ENCODE measurements at regions not wholly inside any gene's neighbourhood (a gene's known extent, or its start where the extent isn't known, plus 50 kb on each side); places are given as distances from the start of the nearest gene placed in this dataset.
"Not testable (repeated sequence)": the region's sequence is repeated elsewhere in the genome, so short reads cannot be mapped to it uniquely, and the experiment has no call there.

DNA sequence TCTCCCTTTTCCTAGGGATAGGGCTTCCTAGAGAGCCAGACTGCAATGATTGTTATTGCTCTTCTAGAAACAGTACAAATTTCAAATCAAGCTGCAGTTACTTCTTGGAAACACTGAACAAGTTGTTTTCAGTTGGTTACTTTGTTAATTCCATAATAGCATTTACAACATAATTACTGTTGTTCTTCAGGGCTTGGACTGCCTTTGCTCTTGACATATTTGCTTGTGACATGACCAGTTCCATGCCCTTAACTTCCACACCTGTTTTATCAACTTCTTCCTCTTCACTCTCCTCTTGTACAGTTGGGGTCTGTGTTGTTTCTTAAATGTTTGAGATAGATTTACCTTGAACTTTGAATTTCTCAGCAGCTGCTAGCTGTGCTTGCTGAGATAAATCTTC is 104.4 kb downstream of the SEC23IP start:
- no peak for DNase-seq

DNA sequence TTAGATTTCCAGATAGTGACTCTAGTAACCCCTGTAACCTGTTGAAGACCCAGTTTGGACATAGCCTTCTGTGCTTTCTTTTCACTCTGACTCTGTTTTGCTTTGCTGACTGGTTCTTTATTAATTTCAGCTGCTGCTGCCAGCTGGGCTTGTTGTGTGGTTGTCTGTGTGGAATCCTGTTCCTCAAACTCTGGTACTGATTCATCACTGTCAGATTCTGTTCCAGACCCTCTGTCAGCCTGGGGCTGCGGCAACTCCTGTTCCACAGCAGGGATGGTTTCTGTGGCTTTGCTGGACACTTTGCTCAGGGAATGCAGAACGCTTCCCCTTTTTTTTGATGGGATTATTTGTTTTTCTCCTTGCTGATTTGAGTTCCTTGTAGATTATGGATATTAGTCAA is 104.9 kb downstream of the SEC23IP start:
- DNase-seq, result no peak

DNA sequence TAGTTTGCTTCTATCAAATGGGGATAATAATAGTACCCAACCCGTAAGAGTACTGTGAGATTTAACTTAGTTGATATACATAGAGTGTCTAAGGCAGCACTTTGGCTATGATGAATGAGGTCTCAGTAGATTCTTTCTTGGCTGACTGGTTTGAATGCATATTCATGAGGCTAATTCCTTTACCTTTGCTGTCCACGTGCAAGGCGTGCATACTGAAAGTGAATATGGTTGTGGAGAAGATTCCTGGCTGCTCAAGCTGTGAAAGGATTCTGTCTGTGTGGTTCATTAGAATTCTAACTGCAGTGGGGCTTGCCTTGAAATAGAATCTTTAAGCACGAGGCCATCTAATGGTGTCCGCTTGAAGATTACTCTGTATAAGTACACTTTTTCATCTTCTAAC is 110.3 kb downstream of the SEC23IP start:
- DNase-seq, result no peak

- DNase-seq, result no peak
Observed at GRCh38 chr10:120005207-120006201, 113.0 kb downstream of the SEC23IP start.

DNA sequence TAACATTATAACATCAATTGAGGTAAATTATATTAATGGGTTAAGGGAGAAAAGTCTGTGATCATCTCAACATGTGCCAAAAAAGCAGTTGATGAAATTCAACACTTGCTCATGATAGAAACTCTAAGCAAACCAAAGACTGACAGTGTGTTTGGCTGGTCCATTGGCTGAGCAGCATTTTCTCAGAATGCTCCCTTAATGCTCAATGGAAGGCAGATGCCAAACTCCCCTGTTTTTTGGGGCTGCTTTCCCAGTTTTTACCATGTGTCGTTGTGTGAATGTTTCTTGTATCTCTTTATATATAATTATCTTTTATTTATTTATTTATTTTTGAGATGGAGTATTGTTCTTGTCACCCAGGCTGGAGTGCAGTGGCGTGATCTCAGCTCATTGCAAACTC is 114.7 kb downstream of the SEC23IP start:
- no peak for DNase-seq

- DNase-seq, result no peak
Observed at GRCh38 chr10:120011359-120012130, 119.0 kb downstream of the SEC23IP start.

- DNase-seq, result no peak
Observed at GRCh38 chr10:120012131-120012400, 119.5 kb downstream of the SEC23IP start.

- DNase-seq, result no peak
Observed at GRCh38 chr10:120012566-120012965, 120.0 kb downstream of the SEC23IP start.

- no peak for DNase-seq
Observed at GRCh38 chr10:120014031-120014430, 121.5 kb downstream of the SEC23IP start.

- no peak for DNase-seq
Observed at GRCh38 chr10:120015064-120015463, 122.5 kb downstream of the SEC23IP start.

DNA sequence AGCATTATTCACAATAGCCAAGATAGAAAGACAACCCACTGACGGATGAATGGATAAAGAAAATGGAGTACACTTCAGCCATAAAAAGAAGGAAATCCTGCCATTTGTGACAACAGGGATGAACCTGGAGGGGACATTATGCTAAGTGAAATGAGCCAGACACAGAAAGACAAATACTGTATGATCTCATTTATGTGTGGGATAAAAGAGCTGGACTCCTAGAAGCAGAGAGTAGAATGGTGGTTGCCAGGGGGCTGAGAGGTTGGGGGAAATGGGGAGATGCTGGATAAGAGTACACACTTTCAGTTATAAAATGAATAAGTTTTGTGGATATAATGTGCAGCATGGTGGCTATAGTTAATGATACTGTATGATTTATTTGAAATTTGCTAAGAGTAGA is 124.4 kb downstream of the SEC23IP start:
- no peak for DNase-seq

- DNase-seq, result no peak
Observed at GRCh38 chr10:120017733-120018417, 125.3 kb downstream of the SEC23IP start.

- DNase-seq, result no peak
Observed at GRCh38 chr10:120018695-120019094, 126.2 kb downstream of the SEC23IP start.

DNA sequence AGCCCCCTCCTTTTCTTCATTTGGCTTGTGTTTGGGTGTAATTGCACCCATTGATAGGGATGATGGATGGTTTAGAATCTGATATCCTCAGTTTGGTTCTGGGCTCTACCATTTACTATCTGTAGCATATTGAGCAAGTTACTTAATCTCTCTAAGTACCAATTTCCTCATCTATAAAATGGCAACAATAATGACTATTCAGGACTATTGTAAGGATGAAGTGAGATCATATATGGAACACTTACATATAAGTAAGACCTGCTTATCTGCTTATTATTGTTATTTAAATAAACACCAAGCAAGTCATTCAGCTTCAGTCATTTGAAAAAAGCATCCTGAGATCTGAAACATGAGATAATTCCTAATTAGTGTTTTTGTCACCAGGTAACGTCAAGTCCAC is 127.0 kb downstream of the SEC23IP start:
- no peak for DNase-seq

GRCh38 chr10:120022357-120022756 is 129.8 kb downstream of the SEC23IP start:
- no peak for DNase-seq

DNA sequence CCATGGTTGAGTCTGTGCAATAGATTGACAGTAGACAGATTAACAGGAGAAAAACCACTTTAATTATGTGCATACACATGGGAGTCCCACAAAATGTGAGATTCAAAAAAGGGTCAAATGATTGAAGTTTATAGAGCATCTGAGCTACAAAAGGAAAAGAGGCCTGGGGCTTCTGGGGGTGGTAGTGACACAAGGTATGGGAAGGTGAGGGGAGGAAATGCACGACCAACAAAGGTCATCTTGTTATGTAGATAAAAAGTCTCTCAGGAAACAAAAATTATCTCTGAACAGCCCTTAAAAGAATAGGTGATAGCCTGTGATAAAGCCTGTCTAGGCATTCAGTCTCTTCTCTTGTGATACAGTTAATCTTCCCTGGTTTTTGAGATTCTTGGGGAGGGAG is 141.7 kb downstream of the SEC23IP start:
- DNase-seq, result no peak

DNA sequence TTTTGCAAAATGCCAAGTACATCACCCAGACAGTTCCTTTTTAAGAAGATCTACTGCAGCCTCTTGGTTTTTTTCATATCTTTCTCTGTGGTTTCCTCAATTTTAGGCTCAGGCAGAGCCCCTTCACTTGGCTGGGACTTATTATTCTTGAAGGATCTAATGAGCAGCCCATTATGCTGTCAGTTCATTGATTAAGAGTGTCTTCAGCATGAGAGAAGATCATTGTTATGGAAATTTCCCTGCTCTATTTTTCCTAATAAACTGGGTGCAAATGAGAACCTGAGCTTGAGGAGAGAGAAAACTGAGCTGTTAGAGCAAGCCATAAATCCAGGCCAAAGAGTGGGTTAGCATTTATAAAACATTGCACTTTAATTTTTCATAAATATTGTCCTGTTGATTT is 146.5 kb downstream of the SEC23IP start:
- DNase-seq, result no peak

GRCh38 chr10:120039826-120040225 is 147.3 kb downstream of the SEC23IP start:
- no peak for DNase-seq

GRCh38 chr10:120041807-120042559 is 149.5 kb downstream of the SEC23IP start:
- DNase-seq, result no peak

DNA sequence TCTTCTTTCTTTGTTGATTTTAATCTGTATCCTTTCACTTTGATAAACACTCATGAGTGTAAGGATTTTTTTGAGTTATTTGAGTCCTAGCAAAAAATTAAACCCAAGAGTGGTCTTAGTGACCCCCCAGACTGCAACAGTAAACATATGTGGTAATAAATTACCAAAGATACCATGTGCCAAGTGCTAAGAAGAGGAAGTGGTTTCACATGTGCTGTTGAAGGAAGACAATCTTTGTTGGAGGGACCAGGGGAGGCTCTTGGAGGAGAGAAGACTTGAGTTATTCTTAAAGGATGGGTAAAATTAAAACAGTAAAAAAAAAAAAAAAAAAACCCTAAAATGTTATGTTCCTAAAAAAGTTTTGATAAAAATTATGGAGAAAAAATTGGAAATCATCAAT is 150.2 kb downstream of the SEC23IP start:
- no peak for DNase-seq

- not testable (repeated sequence) for DNase-seq
Observed at GRCh38 chr10:120047373-120047772, 154.8 kb downstream of the SEC23IP start.

GRCh38 chr10:120047926-120048325 is 155.4 kb downstream of the SEC23IP start:
- no peak for DNase-seq

DNA sequence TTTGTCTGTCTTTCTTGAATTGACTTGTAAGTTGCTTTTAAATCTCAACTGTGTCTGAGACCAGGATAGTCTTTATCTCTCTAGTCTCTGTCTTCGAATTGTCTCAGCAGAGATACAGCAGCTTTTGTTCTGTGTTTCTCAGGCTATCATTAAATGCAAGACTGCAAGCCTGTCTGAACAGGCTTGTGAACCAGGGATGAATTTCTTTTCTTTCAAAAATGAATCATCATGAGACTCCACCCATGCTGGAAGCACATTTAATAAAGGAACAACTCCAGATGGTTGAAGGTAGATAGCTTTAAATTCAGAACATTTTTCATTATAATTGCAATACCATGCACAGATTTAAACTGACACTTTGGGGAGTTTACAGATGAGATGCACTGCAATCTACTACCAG is 155.9 kb downstream of the SEC23IP start:
- DNase-seq, result no peak
